ENCODE measurements at regions not wholly inside any gene's neighbourhood (a gene's known extent, or its start where the extent isn't known, plus 50 kb on each side); places are given as distances from the start of the nearest gene placed in this dataset.
A peak's percentile ranks its signal among the peaks of the same experiment; 100 is the strongest.

- no peak overlapping the region for H3K4me3 Mint-ChIP-seq
- no peaks in the 10 kb centered on the region for H3K9me3 Mint-ChIP-seq
- H3K36me3 Mint-ChIP-seq: no peaks in the 10 kb centered on the region
- TF ChIP-seq CTCF (conservative IDR thresholded peaks at IDR 0.05): peak; percentile 55
- H3K27me3 Mint-ChIP-seq: peaks cover 4% of the 10 kb centered on the region
- H3K4me1 Mint-ChIP-seq (ENCODE audit: unreplicated experiment): no peaks in the 10 kb centered on the region
- no peak for DNase-seq (ENCODE audit: extremely low spot score, unreplicated experiment)
- H3K27ac Mint-ChIP-seq: no peak overlapping the region
Measured at GRCh38 chr16:76665571-76666275, 388.5 kb downstream of the CNTNAP4 start.

GRCh38 chr16:76668207-76668725 lies 391.1 kb downstream of the CNTNAP4 start:
- TF ChIP-seq CTCF (conservative IDR thresholded peaks at IDR 0.05): peak; percentile 45
- H3K9me3 Mint-ChIP-seq: no peaks in the 10 kb centered on the region
- H3K4me3 Mint-ChIP-seq: no peak overlapping the region
- no peaks in the 10 kb centered on the region for H3K36me3 Mint-ChIP-seq
- no peaks in the 10 kb centered on the region for H3K4me1 Mint-ChIP-seq (ENCODE audit: unreplicated experiment)
- DNase-seq (ENCODE audit: extremely low spot score, unreplicated experiment): no peak
- peaks cover 4% of the 10 kb centered on the region for H3K27me3 Mint-ChIP-seq
- no peak overlapping the region for H3K27ac Mint-ChIP-seq

- Mint-ChIP-seq H3K36me3 (no peaks in the 10 kb centered on the region), H3K4me3 (no peak overlapping the region), H3K27me3 (no peaks in the 10 kb centered on the region), H3K9me3 (no peaks in the 10 kb centered on the region), H3K27ac (no peak overlapping the region), H3K4me1 (ENCODE audit: unreplicated experiment) (no peaks in the 10 kb centered on the region)
- no peak for TF ChIP-seq CTCF (conservative IDR thresholded peaks at IDR 0.05)
- DNase-seq (ENCODE audit: extremely low spot score, unreplicated experiment): no peak
Measured at GRCh38 chr16:76669288-76669687, 392.1 kb downstream of the CNTNAP4 start.

GRCh38 chr16:76670125-76670857 lies 393.1 kb downstream of the CNTNAP4 start:
- no peaks in the 10 kb centered on the region for H3K9me3 Mint-ChIP-seq
- H3K4me3 Mint-ChIP-seq: no peak overlapping the region
- no peak for DNase-seq (ENCODE audit: extremely low spot score, unreplicated experiment)
- TF ChIP-seq CTCF (conservative IDR thresholded peaks at IDR 0.05): no peak
- no peaks in the 10 kb centered on the region for H3K27me3 Mint-ChIP-seq
- H3K4me1 Mint-ChIP-seq (ENCODE audit: unreplicated experiment): no peaks in the 10 kb centered on the region
- H3K27ac Mint-ChIP-seq: no peak overlapping the region
- H3K36me3 Mint-ChIP-seq: no peaks in the 10 kb centered on the region

GRCh38 chr16:76676356-76676755 lies 399.2 kb downstream of the CNTNAP4 start:
- H3K9me3 Mint-ChIP-seq: peaks cover 6% of the 10 kb centered on the region
- no peaks in the 10 kb centered on the region for H3K4me1 Mint-ChIP-seq (ENCODE audit: unreplicated experiment)
- DNase-seq (ENCODE audit: extremely low spot score, unreplicated experiment): no peak
- no peak for TF ChIP-seq CTCF (conservative IDR thresholded peaks at IDR 0.05)
- peak overlapping the region; percentile 45 for H3K4me3 Mint-ChIP-seq
- H3K36me3 Mint-ChIP-seq: no peaks in the 10 kb centered on the region
- peak overlapping the region; percentile 77 for H3K27ac Mint-ChIP-seq
- H3K27me3 Mint-ChIP-seq: no peaks in the 10 kb centered on the region

Measured in type B pancreatic cell (in vitro differentiated cells).